PFSK-1 (cell line): ENCODE measurements at regions not wholly inside any gene's neighbourhood (a gene's known extent, or its start where the extent isn't known, plus 50 kb on each side); places are given as distances from the start of the nearest gene placed in this dataset.

Experiments used
- FOXP2 ChIP-seq: optimal IDR thresholded peaks from 2 replicates; pipeline ENCODE3; 2011; ENCODE audit warnings: borderline replicate concordance, control low read depth, inconsistent platforms; ENCODE audit not compliant: insufficient read depth; ENCODE audit errors: extremely low read length, extremely low read depth
- POLR2AphosphoS5 ChIP-seq: IDR thresholded peaks from 2 replicates; pipeline ENCODE4 v1.6.1; 2012; ENCODE audit warnings: low read depth, mild to moderate bottlenecking, control low read depth, low read length, moderate library complexity
- SIN3A ChIP-seq: IDR thresholded peaks from 2 replicates; pipeline ENCODE4 v1.6.1; 2012; ENCODE audit warnings: mild to moderate bottlenecking, low read length, moderate library complexity, borderline replicate concordance; ENCODE audit not compliant: insufficient read depth
- TAF1 ChIP-seq: IDR thresholded peaks from 2 replicates; pipeline ENCODE4 v1.6.1; 2012; ENCODE audit warnings: low read length, control low read depth, borderline replicate concordance; ENCODE audit not compliant: insufficient read depth
- TF ChIP-seq, protein P1 (sequence below), 2 experiments: IDR thresholded peaks; 2 replicates each; pipeline versions ENCODE4 v1.6.1 to v1.8.0; 2011 to 2012; ENCODE audit warnings: low read depth in 2 of 2, low read length in 2 of 2, control low read depth in 1 of 2, inconsistent platforms in 1 of 2, mild to moderate bottlenecking in 1 of 2, moderate library complexity in 1 of 2; ENCODE audit not compliant: insufficient read depth in 1 of 2

DNA sequence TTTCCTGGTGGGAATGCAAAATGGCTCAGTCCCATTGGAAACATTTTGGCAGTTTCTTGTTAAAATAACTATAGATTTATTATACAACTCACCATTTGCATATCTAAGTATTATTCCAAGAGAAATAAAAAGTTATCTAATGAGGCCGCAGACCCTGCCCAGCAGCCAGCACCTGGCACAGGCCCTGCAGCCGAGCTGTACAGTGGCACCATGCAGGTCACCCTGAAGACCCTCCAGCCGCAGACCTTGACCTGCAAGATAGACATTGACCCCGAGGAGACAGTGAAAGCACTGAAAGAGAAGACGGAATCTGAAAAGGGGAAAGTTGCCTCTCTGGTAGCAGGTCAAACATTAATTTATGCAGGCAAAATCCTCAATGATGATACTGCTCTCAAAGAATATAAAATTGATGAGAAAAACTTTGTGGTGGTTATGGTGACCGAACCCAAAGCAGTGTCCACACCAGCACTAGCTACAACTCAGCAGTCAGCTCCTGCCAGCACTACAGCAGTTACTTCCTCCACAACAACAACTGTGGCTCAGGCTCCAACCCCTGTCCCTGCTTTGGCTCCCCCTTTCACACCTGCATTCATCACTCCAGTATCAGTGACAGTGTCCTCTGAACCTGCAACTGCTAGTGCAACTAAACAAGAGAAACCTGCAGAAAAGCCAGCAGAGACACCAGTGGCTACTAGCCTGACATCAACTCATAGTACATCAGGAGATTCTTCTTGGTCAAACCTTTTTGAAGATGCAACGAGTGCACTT, 113.5 kb upstream of the SATB1 start:
- TF ChIP-seq, protein P1, sequence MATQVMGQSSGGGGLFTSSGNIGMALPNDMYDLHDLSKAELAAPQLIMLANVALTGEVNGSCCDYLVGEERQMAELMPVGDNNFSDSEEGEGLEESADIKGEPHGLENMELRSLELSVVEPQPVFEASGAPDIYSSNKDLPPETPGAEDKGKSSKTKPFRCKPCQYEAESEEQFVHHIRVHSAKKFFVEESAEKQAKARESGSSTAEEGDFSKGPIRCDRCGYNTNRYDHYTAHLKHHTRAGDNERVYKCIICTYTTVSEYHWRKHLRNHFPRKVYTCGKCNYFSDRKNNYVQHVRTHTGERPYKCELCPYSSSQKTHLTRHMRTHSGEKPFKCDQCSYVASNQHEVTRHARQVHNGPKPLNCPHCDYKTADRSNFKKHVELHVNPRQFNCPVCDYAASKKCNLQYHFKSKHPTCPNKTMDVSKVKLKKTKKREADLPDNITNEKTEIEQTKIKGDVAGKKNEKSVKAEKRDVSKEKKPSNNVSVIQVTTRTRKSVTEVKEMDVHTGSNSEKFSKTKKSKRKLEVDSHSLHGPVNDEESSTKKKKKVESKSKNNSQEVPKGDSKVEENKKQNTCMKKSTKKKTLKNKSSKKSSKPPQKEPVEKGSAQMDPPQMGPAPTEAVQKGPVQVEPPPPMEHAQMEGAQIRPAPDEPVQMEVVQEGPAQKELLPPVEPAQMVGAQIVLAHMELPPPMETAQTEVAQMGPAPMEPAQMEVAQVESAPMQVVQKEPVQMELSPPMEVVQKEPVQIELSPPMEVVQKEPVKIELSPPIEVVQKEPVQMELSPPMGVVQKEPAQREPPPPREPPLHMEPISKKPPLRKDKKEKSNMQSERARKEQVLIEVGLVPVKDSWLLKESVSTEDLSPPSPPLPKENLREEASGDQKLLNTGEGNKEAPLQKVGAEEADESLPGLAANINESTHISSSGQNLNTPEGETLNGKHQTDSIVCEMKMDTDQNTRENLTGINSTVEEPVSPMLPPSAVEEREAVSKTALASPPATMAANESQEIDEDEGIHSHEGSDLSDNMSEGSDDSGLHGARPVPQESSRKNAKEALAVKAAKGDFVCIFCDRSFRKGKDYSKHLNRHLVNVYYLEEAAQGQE (IDR thresholded peaks at IDR 0.05; ENCODE audit: insufficient read depth in 1 of 2, low read depth in 2 of 2, low read length in 2 of 2), result no peak
- no peak for TF ChIP-seq POLR2AphosphoS5
- no peak for TF ChIP-seq FOXP2
- no peak for TF ChIP-seq TAF1
- TF ChIP-seq SIN3A, result no peak

DNA sequence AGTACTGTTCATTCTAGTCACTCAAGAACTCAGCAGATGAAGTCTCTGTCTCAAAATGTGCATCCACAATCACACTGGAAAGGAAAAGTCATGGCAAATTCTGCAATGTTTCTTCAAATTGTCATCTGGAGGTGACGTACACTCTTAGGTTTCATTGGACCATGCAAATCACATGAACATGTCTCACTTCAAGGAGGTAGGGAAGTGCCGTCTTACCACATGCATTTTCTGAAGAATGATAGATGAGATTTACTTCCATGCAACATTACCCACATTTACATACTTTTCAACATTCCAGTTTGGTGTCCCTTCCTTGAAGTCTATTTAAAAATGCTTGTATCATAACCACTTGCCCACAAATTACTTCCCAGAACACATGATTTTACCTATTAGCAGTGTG, 107.9 kb upstream of the SATB1 start:
- TF ChIP-seq POLR2AphosphoS5 (no peak), FOXP2 (no peak), SIN3A (no peak), TAF1 (no peak)
- TF ChIP-seq, protein P1 (IDR thresholded peaks at IDR 0.05; ENCODE audit: insufficient read depth in 1 of 2, low read depth in 2 of 2, low read length in 2 of 2), result no peak

DNA sequence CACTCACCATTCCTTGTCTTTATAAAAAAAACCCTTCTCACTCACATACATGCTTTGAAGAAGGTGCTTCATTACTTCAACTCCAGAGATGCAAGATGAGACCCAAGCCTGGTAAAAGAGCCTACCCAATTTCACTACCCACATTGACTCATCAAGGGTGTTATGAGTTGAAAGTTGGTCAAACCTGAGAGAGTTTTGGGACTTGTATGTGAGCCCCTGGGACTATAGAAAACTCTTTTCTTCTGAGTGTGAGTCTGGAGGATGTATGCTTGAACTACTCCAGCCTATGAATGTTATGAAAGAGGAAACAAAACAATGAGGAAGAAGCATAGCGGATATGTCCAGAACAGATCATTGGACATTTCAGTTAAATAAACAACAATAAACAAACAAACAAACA, 106.5 kb upstream of the SATB1 start:
- no peak for TF ChIP-seq POLR2AphosphoS5

DNA sequence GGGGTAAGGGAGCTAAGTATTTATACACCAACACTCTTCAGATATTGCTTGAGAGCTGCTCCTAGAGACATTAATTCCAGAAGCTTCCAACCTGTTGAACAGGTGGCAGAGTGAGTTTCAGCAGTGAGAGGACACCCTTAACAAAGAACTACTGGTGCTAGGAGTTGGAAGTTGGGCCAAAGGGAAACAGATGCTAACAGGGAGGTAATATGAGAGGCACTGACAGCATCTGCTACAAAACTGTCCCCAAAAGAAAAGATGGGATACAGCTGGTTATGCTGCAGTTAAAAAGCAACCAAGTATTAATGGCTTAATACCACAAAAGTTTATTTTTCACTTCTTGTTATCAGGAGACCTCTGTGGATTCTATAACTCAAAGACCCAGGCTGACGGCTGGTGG, 104.5 kb upstream of the SATB1 start:
- TF ChIP-seq POLR2AphosphoS5, result no peak
- TF ChIP-seq FOXP2, result no peak
- no peak for TF ChIP-seq TAF1
- no peak for TF ChIP-seq SIN3A
- TF ChIP-seq, protein P1 (IDR thresholded peaks at IDR 0.05; ENCODE audit: insufficient read depth in 1 of 2, low read depth in 2 of 2, low read length in 2 of 2), result no peak

DNA sequence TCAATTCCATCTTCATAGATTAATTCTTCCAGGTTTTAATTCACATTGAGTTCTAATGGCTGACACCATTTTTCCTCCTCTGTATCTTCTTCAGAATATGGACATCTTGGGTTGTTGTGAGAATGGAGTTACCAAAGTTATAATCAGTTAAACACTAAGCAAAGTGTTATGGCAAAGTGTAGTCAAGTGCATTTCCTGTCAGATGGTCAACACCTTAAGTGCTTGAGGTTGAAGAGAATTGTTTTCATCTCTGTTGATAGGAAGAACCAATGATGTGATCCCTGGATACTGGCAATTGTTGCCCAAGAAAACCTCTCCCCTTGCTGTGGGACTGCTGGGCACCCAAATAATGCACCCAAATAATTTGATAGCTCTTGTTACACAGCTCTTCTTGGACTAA, 102.6 kb upstream of the SATB1 start:
- TF ChIP-seq TAF1 (no peak), POLR2AphosphoS5 (no peak), SIN3A (no peak), FOXP2 (no peak)
- TF ChIP-seq, protein P1 (IDR thresholded peaks at IDR 0.05; ENCODE audit: insufficient read depth in 1 of 2, low read depth in 2 of 2, low read length in 2 of 2), result no peak
